HEK293 (cell line): ENCODE measurements at regions not wholly inside any gene's neighbourhood (a gene's known extent, or its start where the extent isn't known, plus 50 kb on each side); places are given as distances from the start of the nearest gene placed in this dataset.

Experiments used
- CTCF ChIA-PET: fragments of 350-600 bp; formaldehyde crosslinking; extraction: SDS; loops from one replicate; lab custom pipeline; 2021; ENCODE audit warnings: antibody characterized with exemption; lab: Yijun Ruan, JAX
- POLR2A ChIA-PET: fragments of 300-600 bp; formaldehyde crosslinking; extraction: SDS; loops from one replicate; lab custom pipeline; 2020; ENCODE audit warnings: antibody characterized with exemption, inconsistent platforms; lab: Yijun Ruan, JAX
- H3K27ac ChIP-seq: fragments of 200-500 bp; sonication (Bioruptor generic); 2 replicates; pipeline ENCODE4 v1.5.1; 2014; ENCODE audit warnings: low read depth, low read length, control low read depth, inconsistent platforms; ENCODE audit errors: extremely low read depth
- H3K36me3 ChIP-seq, 2 experiments: fragments of 200-500 bp in 1 of 2; sonication (Bioruptor generic) in 1 of 2; 1 replicate in 1 of 2; 2 replicates in 1 of 2; pipeline ENCODE4 v1.5.1; 2014 to 2017; ENCODE audit warnings: inconsistent platforms in 2 of 2, low read length in 2 of 2; ENCODE audit not compliant: control insufficient read depth in 2 of 2, insufficient read depth in 1 of 2
- H3K4me1 ChIP-seq: fragments of 200-500 bp; sonication (Bioruptor generic); 2 replicates; pipeline ENCODE4 v1.5.1; 2014; ENCODE audit warnings: mild to moderate bottlenecking, low read length, inconsistent platforms; ENCODE audit not compliant: control insufficient read depth, insufficient read depth
- H3K4me3 ChIP-seq: 2 replicates; pipeline ENCODE4 v1.5.1; 2011; ENCODE audit warnings: low read depth, mild to moderate bottlenecking, control low read depth, low read length, moderate library complexity
- H3K9me3 ChIP-seq: fragments of 200-500 bp; sonication (Bioruptor generic); 2 replicates; pipeline ENCODE4 v1.5.1; 2014; ENCODE audit warnings: low read depth, low read length, inconsistent platforms; ENCODE audit not compliant: control insufficient read depth, insufficient read depth
- FEZF1 ChIP-seq: fragments of 450-650 bp; formaldehyde crosslinking; IDR thresholded peaks from 2 replicates; pipeline ENCODE4 v1.5.1; 2016; ENCODE audit warnings: missing biosample characterization, missing genetic modification characterization
- PRDM10 ChIP-seq: fragments of 450-650 bp; formaldehyde crosslinking; IDR thresholded peaks from 2 replicates; pipeline ENCODE4 v1.5.1; 2016; ENCODE audit warnings: missing biosample characterization, missing genetic modification characterization
- PRDM4 ChIP-seq: fragments of 450-650 bp; formaldehyde crosslinking; IDR thresholded peaks from 2 replicates; pipeline ENCODE4 v1.5.1; 2017; ENCODE audit warnings: missing biosample characterization, missing genetic modification characterization
- SP2 ChIP-seq: fragments of 450-650 bp; formaldehyde crosslinking; IDR thresholded peaks from 2 replicates; pipeline ENCODE4 v1.5.1; 2016; ENCODE audit warnings: missing biosample characterization, missing genetic modification characterization
- YY2 ChIP-seq: fragments of 450-650 bp; formaldehyde crosslinking; IDR thresholded peaks from 2 replicates; pipeline ENCODE4 v1.5.1; 2016; ENCODE audit warnings: missing biosample characterization, missing genetic modification characterization
- ZBTB1 ChIP-seq: fragments of 450-650 bp; formaldehyde crosslinking; IDR thresholded peaks from 2 replicates; pipeline ENCODE4 v1.5.1; 2016; ENCODE audit warnings: missing biosample characterization, missing genetic modification characterization
- ZNF23 ChIP-seq: fragments of 450-650 bp; formaldehyde crosslinking; IDR thresholded peaks from 2 replicates; pipeline ENCODE4 v1.5.1; 2016; ENCODE audit warnings: missing biosample characterization, missing genetic modification characterization, borderline replicate concordance
- ZNF248 ChIP-seq: fragments of 450-650 bp; formaldehyde crosslinking; IDR thresholded peaks from 2 replicates; pipeline ENCODE4 v1.5.1; 2017; ENCODE audit warnings: missing biosample characterization, missing genetic modification characterization
- ZNF362 ChIP-seq: fragments of 450-650 bp; formaldehyde crosslinking; IDR thresholded peaks from 2 replicates; pipeline ENCODE4 v1.5.1; 2016; ENCODE audit warnings: missing biosample characterization, missing genetic modification characterization
- ZNF416 ChIP-seq: fragments of 450-650 bp; formaldehyde crosslinking; IDR thresholded peaks from 2 replicates; pipeline ENCODE4 v1.5.1; 2016; ENCODE audit warnings: missing biosample characterization, missing genetic modification characterization
- ZNF530 ChIP-seq: fragments of 450-650 bp; formaldehyde crosslinking; IDR thresholded peaks from 2 replicates; pipeline ENCODE4 v1.5.1; 2016; ENCODE audit warnings: low read depth, missing biosample characterization, missing genetic modification characterization
- ZNF585B ChIP-seq: fragments of 450-650 bp; formaldehyde crosslinking; IDR thresholded peaks from 2 replicates; pipeline ENCODE4 v1.5.1; 2016; ENCODE audit warnings: missing biosample characterization, missing genetic modification characterization
- ZNF768 ChIP-seq: fragments of 450-650 bp; formaldehyde crosslinking; IDR thresholded peaks from 2 replicates; pipeline ENCODE4 v1.5.1; 2018; ENCODE audit warnings: missing biosample characterization, mild to moderate bottlenecking, missing genetic modification characterization
- ZSCAN16 ChIP-seq: fragments of 450-650 bp; formaldehyde crosslinking; IDR thresholded peaks from 2 replicates; pipeline ENCODE4 v1.5.1; 2016; ENCODE audit warnings: missing biosample characterization, missing genetic modification characterization
- ZSCAN23 ChIP-seq: fragments of 450-650 bp; formaldehyde crosslinking; IDR thresholded peaks from 2 replicates; pipeline ENCODE4 v1.5.1; 2016; ENCODE audit warnings: missing biosample characterization, missing genetic modification characterization

GRCh38 chr11:34750692-34751405, 130.0 kb downstream of the EHF start:
- TF ChIP-seq ZSCAN16 (no peak), ZNF416 (no peak), FEZF1 (tag by site-specific recombination) (no peak), ZNF530 (tag by site-specific recombination) (no peak), ZNF248 (tag by site-specific recombination) (no peak), ZBTB1 (tag by site-specific recombination) (no peak)
- H3K4me3 ChIP-seq = no peak overlapping the region
- CTCF ChIA-PET = interaction anchor here (0.6 kb wide), 2 partner anchors 463 to 763 kb away, joined by 3 to 6 read pairs; no protein-coding TSS in a partner anchor
- H3K27ac ChIP-seq = no peak overlapping the region
- H3K4me1 ChIP-seq = no peaks in the 10 kb centered on the region
- POLR2A ChIA-PET = no interaction called here
- H3K9me3 ChIP-seq = no peaks in the 10 kb centered on the region
- H3K36me3 ChIP-seq = no peaks in the 10 kb centered on the region

- no peaks in the 10 kb centered on the region for H3K4me1 ChIP-seq
- H3K4me3 ChIP-seq = no peak overlapping the region
- H3K36me3 ChIP-seq = no peaks in the 10 kb centered on the region
- no peak for TF ChIP-seq PRDM4 (tag by site-specific recombination)
- no peak for TF ChIP-seq ZNF362
- no peak for TF ChIP-seq ZNF585B (tag by site-specific recombination)
- TF ChIP-seq ZNF768 (tag by site-specific recombination) = no peak
- no peak for TF ChIP-seq SP2 (tag by site-specific recombination)
- no peak for TF ChIP-seq YY2 (tag by site-specific recombination)
- TF ChIP-seq PRDM10 (tag by site-specific recombination) = peak; percentile 70
- TF ChIP-seq ZNF23 (tag by site-specific recombination) = no peak
- no peak for TF ChIP-seq ZSCAN23 (tag by site-specific recombination)
- TF ChIP-seq, all 188 proteins: peak for 1
- no peaks in the 10 kb centered on the region for H3K9me3 ChIP-seq
- no peak overlapping the region for H3K27ac ChIP-seq
- POLR2A ChIA-PET = no interaction called here
- CTCF ChIA-PET = interaction anchor here (0.6 kb wide), 1 partner anchor 463 kb away, joined by 6 read pairs; no protein-coding TSS in a partner anchor
These were observed 129.1 kb downstream of the EHF start for GRCh38 chr11:34749666-34750659.
